Activated naive CD8-positive, alpha-beta T cell (primary cell): ENCODE measurements at regions not wholly inside any gene's neighbourhood (a gene's known extent, or its start where the extent isn't known, plus 50 kb on each side); places are given as distances from the start of the nearest gene placed in this dataset.
"Not testable (repeated sequence)": the region's sequence is repeated elsewhere in the genome, so short reads cannot be mapped to it uniquely, and the experiment has no call there.

ENCODE experiments used
- H3K27ac Mint-ChIP-seq: one replicate; pipeline ENCODE4 v1.8.0; 2021; ENCODE audit warnings: mixed read lengths
- H3K27me3 Mint-ChIP-seq: one replicate; pipeline ENCODE4 v1.8.0; 2021; ENCODE audit warnings: mixed read lengths
- H3K36me3 Mint-ChIP-seq: one replicate; pipeline ENCODE4 v1.8.0; 2021; ENCODE audit warnings: mixed read lengths
- H3K4me1 Mint-ChIP-seq: one replicate; pipeline ENCODE4 v1.8.0; 2021; ENCODE audit warnings: low read depth, mixed read lengths
- H3K4me3 Mint-ChIP-seq: one replicate; pipeline ENCODE4 v1.8.0; 2021; ENCODE audit warnings: mild to moderate bottlenecking, mixed read lengths
- H3K9me3 Mint-ChIP-seq: one replicate; pipeline ENCODE4 v1.8.0; 2021; ENCODE audit warnings: low read depth, mixed read lengths

DNA sequence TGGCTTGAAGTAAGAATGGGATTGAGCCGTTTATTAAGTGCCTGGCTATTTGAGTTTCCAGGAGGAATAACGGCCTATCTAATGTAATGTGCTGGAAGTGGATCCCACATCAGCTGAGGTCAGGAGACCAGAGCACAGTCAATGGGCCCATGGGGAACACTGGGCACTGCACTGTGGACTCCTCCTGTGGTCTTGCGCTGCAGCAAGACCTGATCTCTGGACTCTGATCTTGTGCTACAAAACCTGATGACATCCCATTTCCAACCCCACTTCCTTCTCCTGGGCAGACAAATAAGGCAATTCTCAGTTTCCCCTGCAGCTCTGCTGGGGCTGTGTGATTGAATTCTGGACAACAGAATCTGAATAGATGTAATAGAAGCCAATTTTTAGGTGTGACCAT, 151.7 kb upstream of the ADCY2 start:
- Mint-ChIP-seq H3K4me3 (no peak overlapping the region), H3K36me3 (no peaks in the 10 kb centered on the region), H3K4me1 (no peaks in the 10 kb centered on the region), H3K27ac (no peak overlapping the region), H3K9me3 (no peaks in the 10 kb centered on the region), H3K27me3 (peaks cover 2% of the 10 kb centered on the region)

DNA sequence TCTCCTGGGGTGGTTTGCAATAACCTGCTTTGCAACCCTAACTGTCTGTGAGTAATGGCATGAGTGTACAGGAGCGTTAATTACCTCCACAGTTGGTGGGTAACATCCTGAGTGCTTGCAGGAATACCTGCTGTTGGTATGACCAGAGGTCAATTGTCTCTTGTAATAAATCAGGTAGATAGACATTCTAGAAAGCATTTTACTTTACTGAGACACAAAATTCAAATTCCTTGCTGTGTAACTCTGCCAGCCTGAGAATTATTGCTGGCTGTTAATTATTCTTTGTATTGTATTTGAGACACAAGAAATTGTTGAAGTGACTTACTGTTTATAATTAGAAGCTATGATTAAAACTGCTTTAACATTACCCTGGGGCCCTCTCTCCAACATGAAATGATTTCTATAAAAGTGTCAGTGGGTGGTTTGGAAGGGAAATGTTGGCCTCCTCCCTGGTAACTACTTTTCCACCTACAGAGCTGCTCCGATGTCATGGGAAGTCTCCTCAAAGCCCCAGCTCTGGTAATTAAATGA, 150.8 kb upstream of the ADCY2 start:
- Mint-ChIP-seq H3K27ac (no peak overlapping the region), H3K9me3 (no peaks in the 10 kb centered on the region), H3K4me1 (no peaks in the 10 kb centered on the region), H3K4me3 (no peak overlapping the region), H3K27me3 (peaks cover 2% of the 10 kb centered on the region), H3K36me3 (no peaks in the 10 kb centered on the region)

DNA sequence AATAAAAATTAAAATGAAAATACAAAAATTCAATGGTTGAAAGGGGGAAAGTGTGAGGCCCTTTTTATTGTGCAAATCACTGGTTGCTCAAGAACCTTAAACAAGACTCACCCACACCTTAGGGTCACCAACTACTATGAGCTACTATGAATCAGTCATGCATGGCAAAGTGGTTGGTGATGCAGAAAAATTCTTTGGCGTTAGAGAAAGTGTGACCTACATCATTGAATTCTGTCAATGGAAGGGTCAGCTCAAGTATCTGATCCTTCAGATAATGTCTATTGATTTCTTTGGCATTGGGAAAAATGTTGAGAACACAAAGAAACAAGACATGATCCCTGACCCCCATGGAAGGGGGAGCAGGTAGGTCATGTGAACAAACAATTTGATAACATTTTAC, 149.7 kb upstream of the ADCY2 start:
- no peaks in the 10 kb centered on the region for H3K4me1 Mint-ChIP-seq
- H3K27me3 Mint-ChIP-seq: no peaks in the 10 kb centered on the region
- H3K4me3 Mint-ChIP-seq: no peak overlapping the region
- H3K9me3 Mint-ChIP-seq: no peaks in the 10 kb centered on the region
- H3K36me3 Mint-ChIP-seq: no peaks in the 10 kb centered on the region
- no peak overlapping the region for H3K27ac Mint-ChIP-seq

DNA sequence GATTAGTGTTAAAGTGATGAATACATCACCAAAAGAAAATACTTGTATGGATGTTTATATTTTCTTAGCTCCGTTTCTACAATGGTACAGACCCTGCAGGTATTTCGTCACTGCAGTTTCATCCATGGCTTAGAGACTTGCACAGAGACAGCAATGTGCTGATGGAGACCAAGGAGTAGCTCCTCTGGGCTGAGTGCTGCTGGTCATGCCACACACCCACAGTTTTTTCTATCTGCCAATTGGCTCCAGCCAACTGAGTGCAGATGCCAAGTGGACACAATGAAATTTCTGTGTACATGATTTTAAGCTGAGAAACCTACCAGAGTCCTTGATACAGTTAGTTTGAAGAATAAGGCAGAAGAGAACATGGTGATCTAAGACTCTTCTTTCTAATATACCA, 145.9 kb upstream of the ADCY2 start:
- no peaks in the 10 kb centered on the region for H3K9me3 Mint-ChIP-seq
- no peaks in the 10 kb centered on the region for H3K27me3 Mint-ChIP-seq
- no peak overlapping the region for H3K27ac Mint-ChIP-seq
- no peak overlapping the region for H3K4me3 Mint-ChIP-seq
- H3K4me1 Mint-ChIP-seq: no peaks in the 10 kb centered on the region
- H3K36me3 Mint-ChIP-seq: no peaks in the 10 kb centered on the region

DNA sequence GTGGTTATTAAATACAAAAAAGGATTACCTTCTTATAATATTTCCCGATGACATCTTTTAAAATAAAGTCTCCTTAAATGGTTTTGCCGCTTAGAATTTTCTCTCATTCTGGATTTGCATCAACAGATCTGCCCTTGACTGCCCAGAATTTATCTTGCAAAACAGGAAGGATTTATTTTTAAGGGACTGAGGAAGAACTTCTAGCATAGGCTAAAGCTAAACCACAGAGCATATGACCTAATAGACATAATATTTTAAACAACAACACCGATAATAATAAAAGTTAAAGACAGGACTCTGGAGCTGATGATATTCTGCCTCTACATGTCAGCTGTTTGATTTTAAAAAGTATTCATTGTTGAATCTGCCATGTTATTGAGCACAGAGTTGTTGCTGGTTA, 145.3 kb upstream of the ADCY2 start:
- Mint-ChIP-seq H3K4me3 (no peak overlapping the region), H3K27ac (no peak overlapping the region), H3K9me3 (no peaks in the 10 kb centered on the region), H3K27me3 (no peaks in the 10 kb centered on the region), H3K4me1 (no peaks in the 10 kb centered on the region), H3K36me3 (no peaks in the 10 kb centered on the region)

DNA sequence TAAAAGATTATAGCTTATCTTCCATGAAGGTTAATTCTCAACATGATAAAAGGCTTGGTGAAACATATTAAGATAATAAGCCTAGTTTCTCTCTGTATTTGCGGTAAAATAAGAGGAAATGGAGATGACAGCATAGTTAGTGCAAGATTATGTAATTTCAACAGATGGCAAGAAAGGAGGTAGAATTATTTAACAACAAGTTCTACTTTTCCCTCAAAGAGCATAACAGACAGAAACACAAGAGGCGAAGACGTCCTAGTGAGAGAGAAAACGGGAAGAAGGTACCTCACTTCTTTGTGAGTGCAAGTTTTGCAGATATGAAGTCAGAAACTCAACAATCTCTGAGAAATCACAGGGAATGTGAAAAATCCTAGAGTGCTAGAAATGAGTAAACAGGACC, 144.8 kb upstream of the ADCY2 start:
- Mint-ChIP-seq H3K4me3 (no peak overlapping the region), H3K36me3 (no peaks in the 10 kb centered on the region), H3K9me3 (no peaks in the 10 kb centered on the region), H3K4me1 (no peaks in the 10 kb centered on the region), H3K27ac (no peak overlapping the region), H3K27me3 (no peaks in the 10 kb centered on the region)

DNA sequence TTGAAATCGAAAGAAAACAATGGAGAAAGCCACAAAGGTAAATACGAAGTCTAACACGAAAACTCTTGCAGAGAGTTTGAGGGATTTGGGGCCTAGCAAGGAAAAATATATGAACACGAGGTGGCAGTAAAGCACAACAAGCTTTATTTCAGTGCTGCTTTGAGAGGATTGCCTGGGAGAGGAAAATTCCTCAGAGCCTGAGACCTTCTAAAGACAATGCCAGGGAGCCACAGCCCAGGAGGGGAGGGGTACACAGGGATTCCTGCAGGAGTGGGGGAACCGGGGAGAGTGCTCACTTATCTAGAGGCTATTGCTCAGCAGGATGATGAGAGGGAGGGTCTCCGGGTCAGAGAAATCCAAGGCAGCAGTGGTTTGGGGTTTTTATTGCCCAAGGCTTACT, 134.9 kb upstream of the ADCY2 start:
- Mint-ChIP-seq H3K4me1 (no peaks in the 10 kb centered on the region), H3K27me3 (no peaks in the 10 kb centered on the region), H3K27ac (no peak overlapping the region), H3K36me3 (no peaks in the 10 kb centered on the region), H3K4me3 (no peak overlapping the region), H3K9me3 (no peaks in the 10 kb centered on the region)

DNA sequence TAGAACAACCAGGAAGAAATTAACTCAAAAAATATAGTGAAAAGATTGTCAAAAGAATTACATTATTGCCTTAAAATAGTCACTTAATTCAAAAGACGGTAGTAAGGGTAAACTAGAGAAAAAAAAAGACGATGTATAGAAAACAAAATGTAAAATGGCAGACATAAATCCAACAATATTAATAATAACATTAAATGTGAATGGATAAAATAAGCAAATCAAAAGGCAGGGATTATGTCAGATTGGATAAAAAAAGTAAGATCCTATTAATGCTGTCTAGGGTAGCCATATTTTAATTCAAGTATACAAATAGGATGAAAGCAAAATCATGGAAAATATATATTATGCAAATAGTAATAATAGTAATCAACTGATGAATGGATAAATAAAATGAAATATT, 134.0 kb upstream of the ADCY2 start:
- Mint-ChIP-seq H3K27ac (no peak overlapping the region), H3K4me1 (no peaks in the 10 kb centered on the region), H3K36me3 (no peaks in the 10 kb centered on the region), H3K4me3 (no peak overlapping the region), H3K27me3 (peaks cover 2% of the 10 kb centered on the region), H3K9me3 (no peaks in the 10 kb centered on the region)

DNA sequence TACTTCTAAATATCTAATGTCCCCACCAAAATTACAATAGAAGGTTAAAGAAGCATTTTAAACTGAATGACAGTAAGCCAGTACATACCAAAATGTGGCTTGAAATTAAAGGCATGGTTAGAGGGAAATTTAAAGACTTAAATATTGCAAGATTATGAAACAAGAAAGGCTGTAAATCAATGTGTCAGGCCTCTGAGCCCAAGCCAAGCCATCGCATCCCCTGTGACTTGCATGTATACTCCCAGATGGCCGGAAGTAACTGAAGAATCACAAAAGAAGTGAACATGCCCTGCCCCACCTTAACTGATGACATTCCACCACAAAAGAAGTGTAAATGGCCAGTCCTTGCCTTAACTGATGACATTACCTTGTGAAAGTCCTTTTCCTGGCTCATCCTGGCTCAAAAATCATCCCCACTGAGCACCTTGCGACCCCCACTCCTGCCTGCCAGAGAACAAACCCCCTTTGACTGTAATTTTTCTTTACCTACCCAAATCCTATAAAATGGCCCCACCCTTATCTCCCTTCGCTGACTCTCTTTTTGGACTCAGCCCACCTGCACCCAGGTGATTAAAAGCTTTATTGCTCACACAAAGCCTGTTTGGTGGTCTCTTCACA, 132.4 kb upstream of the ADCY2 start:
- not testable (repeated sequence) for H3K27ac Mint-ChIP-seq, H3K4me3 Mint-ChIP-seq, H3K27me3 Mint-ChIP-seq, H3K4me1 Mint-ChIP-seq, H3K9me3 Mint-ChIP-seq, H3K36me3 Mint-ChIP-seq

DNA sequence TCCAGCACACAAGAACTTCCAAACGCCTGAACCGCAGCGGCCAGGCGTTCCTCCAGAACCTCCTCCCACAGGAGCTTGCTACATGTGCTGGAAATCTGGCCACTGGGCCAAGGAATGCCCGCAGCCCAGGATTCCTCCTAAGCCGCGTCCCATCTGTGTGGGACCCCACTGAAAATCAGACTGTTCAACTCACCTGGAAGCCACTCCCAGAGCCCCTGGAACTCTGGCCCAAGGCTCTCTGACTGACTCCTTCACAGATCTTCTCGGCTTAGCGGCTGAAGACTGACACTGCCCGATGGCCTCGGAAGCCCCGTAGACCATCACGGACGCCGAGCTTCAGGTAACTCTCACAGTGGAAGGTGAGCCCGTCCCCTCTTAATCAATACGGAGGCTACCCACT, 130.2 kb upstream of the ADCY2 start:
- not testable (repeated sequence) for H3K9me3 Mint-ChIP-seq, H3K4me1 Mint-ChIP-seq, H3K27ac Mint-ChIP-seq, H3K27me3 Mint-ChIP-seq, H3K4me3 Mint-ChIP-seq, H3K36me3 Mint-ChIP-seq

DNA sequence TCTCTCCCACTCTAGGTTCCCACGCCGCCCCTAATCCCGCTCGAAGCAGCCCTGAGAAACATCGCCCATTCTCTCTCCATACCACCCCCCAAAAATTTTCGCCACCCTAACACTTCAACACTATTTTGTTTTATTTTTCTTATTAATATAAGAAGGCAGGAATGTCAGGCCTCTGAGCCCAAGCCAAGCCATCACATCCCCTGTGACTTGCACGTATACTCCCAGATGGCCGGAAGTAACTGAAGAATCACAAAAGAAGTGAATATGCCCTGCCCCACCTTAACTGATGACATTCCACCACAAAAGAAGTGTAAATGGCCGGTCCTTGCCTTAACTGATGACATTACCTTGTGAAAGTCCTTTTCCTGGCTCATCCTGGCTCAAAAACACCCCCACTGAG, 127.2 kb upstream of the ADCY2 start:
- not testable (repeated sequence) for H3K4me1 Mint-ChIP-seq, H3K4me3 Mint-ChIP-seq, H3K27me3 Mint-ChIP-seq, H3K27ac Mint-ChIP-seq, H3K9me3 Mint-ChIP-seq, H3K36me3 Mint-ChIP-seq

DNA sequence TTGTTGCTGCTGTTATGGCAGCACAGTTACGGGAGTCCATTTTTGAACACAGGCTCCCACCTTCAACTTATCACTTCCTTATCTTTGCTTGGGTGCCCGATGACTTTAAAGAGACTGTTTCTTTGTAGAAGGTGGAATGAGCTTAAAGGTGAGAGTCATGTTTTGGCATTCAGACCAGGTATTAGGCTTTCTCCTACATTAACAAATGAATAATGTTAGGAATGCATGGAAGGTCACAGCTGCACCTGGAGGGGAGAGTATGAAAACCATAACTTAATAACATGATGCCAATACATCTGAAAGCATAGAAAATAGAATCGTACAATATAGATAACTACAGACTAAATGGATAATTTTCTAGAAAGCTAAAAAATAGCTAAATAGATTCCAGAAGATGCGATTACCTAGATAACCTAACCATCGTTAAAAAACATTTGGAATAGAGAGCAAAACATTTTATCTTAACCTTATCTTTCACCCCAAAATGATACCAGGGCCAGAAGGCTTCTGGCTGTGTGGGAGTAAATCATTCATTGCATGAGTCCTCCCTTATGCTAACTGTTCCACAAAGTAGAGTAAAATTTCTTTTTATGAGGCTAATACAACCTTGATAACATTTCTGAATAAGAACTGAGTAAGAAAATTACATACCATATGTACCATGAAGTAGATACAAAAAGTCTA, 126.2 kb upstream of the ADCY2 start:
- H3K4me3 Mint-ChIP-seq: no peak overlapping the region
- no peak overlapping the region for H3K27ac Mint-ChIP-seq
- H3K4me1 Mint-ChIP-seq: no peaks in the 10 kb centered on the region
- H3K27me3 Mint-ChIP-seq: peaks cover 2% of the 10 kb centered on the region
- H3K9me3 Mint-ChIP-seq: no peaks in the 10 kb centered on the region
- no peaks in the 10 kb centered on the region for H3K36me3 Mint-ChIP-seq

DNA sequence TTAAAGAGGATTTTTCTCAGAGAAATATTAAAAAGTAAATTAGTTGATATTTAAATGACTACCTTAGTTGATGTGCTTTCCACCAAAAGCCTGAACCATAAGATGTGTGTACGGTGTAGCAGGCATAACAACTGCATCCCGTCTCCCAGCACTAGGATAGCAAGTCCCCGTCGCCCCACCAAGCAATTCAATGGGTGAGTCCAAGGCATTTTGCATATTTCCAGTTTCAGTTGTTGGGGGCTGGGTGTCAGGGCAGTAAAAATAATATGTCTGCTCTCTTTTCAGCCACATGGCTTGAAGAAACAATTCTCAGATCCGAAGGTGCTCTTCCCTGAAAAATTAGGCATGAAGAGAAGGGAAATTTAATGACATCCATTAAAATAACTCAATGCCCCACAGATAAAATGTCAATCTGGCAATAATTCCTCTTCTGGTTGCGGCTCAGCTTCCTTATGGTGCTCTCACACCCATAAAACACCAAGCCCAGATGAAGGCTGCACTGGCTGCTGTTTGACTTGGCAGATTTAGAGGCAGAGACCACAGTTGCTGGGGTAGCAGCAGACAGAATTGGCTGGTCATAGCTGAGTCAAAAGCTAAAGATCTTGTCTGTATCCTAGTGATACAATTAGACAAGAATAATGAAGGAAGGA, 124.4 kb upstream of the ADCY2 start:
- peaks cover under 1% of the 10 kb centered on the region for H3K27me3 Mint-ChIP-seq
- H3K4me1 Mint-ChIP-seq: no peaks in the 10 kb centered on the region
- no peak overlapping the region for H3K4me3 Mint-ChIP-seq
- no peaks in the 10 kb centered on the region for H3K9me3 Mint-ChIP-seq
- H3K27ac Mint-ChIP-seq: no peak overlapping the region
- no peaks in the 10 kb centered on the region for H3K36me3 Mint-ChIP-seq

DNA sequence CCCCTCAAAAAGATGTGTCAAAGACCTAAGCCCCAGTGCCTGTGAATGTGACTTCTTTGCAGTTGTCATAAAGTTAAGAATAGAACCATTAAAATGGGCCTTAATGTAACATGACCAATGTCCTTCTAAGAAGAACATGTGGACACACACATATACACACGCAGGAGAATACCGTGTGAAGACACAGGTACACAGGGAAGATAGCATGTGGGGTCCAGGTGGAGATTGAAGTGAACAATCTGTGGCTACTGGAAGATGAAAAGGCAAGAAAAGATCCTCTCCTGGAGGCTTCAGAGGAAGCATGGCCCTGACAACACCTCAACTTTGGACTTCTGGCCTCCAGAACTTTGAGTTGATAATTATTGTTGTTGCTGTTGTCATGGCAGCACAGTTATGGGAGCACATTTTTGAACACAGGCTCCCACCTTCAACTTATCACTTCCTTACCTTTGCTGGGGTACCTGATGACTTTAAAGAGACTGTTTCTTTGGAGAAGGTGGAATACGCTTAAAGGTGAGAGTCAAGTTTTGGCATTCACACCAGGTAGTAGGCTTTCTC, 123.5 kb upstream of the ADCY2 start:
- no peak overlapping the region for H3K4me3 Mint-ChIP-seq
- no peak overlapping the region for H3K27ac Mint-ChIP-seq
- no peaks in the 10 kb centered on the region for H3K4me1 Mint-ChIP-seq
- no peaks in the 10 kb centered on the region for H3K36me3 Mint-ChIP-seq
- no peaks in the 10 kb centered on the region for H3K9me3 Mint-ChIP-seq
- no peaks in the 10 kb centered on the region for H3K27me3 Mint-ChIP-seq

DNA sequence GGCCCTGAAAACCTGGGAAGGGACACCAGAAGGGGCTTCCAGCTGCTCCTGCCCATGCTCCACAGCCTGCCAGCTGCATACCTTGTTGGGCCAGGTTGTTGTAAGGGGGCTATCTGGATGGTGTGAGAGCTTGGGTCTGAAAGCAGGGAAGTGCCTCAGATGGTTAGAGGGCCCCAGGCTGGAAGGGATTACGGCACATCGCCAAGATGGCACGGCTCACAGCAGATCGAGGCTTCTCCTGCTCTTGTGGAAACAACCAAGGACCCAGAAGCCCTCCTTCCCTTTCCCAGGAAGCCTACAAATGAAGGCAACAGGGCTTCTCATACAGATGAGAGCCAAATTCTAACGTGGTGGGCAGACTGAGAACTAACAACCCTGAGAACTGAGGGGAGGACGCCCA, 121.7 kb upstream of the ADCY2 start:
- no peak overlapping the region for H3K27ac Mint-ChIP-seq
- no peak overlapping the region for H3K4me3 Mint-ChIP-seq
- no peaks in the 10 kb centered on the region for H3K4me1 Mint-ChIP-seq
- H3K36me3 Mint-ChIP-seq: no peaks in the 10 kb centered on the region
- H3K27me3 Mint-ChIP-seq: no peaks in the 10 kb centered on the region
- H3K9me3 Mint-ChIP-seq: no peaks in the 10 kb centered on the region
